ENCODE measurements at regions not wholly inside any gene's neighbourhood (a gene's known extent, or its start where the extent isn't known, plus 50 kb on each side); places are given as distances from the start of the nearest gene placed in this dataset.

- DNase-seq: no peak
These were observed 806.7 kb upstream of the EPHA6 start for GRCh38 chr3:96007650-96008195.

- DNase-seq: no peak
These were observed 801.5 kb upstream of the EPHA6 start for GRCh38 chr3:96012939-96013338.

GRCh38 chr3:96017556-96017955 is 796.8 kb upstream of the EPHA6 start:
- no peak for DNase-seq

- no peak for DNase-seq
These were observed 791.7 kb upstream of the EPHA6 start for GRCh38 chr3:96022676-96023075.

- no peak for DNase-seq
These were observed 786.7 kb upstream of the EPHA6 start for GRCh38 chr3:96027718-96028117.

- DNase-seq: no peak
These were observed 774.8 kb upstream of the EPHA6 start for GRCh38 chr3:96039632-96040031.

GRCh38 chr3:96059301-96059700 is 755.1 kb upstream of the EPHA6 start:
- no peak for DNase-seq

- no peak for DNase-seq
These were observed 745.3 kb upstream of the EPHA6 start for GRCh38 chr3:96069065-96069464.

- no peak for DNase-seq
These were observed 743.7 kb upstream of the EPHA6 start for GRCh38 chr3:96070678-96071077.

- DNase-seq: no peak
These were observed 743.3 kb upstream of the EPHA6 start for GRCh38 chr3:96071097-96071496.

GRCh38 chr3:96072226-96072625 is 742.2 kb upstream of the EPHA6 start:
- DNase-seq: no peak

GRCh38 chr3:96083610-96084009 is 730.8 kb upstream of the EPHA6 start:
- DNase-seq: no peak

- no peak for DNase-seq
These were observed 728.4 kb upstream of the EPHA6 start for GRCh38 chr3:96086018-96086417.

GRCh38 chr3:96101006-96101560 is 713.3 kb upstream of the EPHA6 start:
- no peak for DNase-seq

- DNase-seq: no peak
These were observed 707.7 kb upstream of the EPHA6 start for GRCh38 chr3:96106701-96107100.

All from occipital lobe (tissue), 1 donor.